ENCODE measurements at regions not wholly inside any gene's neighbourhood (a gene's known extent, or its start where the extent isn't known, plus 50 kb on each side); places are given as distances from the start of the nearest gene placed in this dataset.

- TF ChIP-seq BCL3 (IDR thresholded peaks at IDR 0.05) (no peak), HOXB13 (CRISPR knock-in tag; IDR thresholded peaks at IDR 0.05; ENCODE audit: low read depth) (no peak), SMC3 (IDR thresholded peaks at IDR 0.05) (no peak), POLR2AphosphoS2 (conservative IDR thresholded peaks at IDR 0.05; ENCODE audit: low read length) (no peak), REST (IDR thresholded peaks at IDR 0.05) (no peak), FOXS1 (CRISPR knock-in tag; IDR thresholded peaks at IDR 0.05) (no peak), NPAS2 (CRISPR knock-in tag; IDR thresholded peaks at IDR 0.05; ENCODE audit: borderline replicate concordance) (no peak), HDAC2 (IDR thresholded peaks at IDR 0.05) (no peak), MAZ (IDR thresholded peaks at IDR 0.05; ENCODE audit: borderline replicate concordance, low read depth, low read length) (no peak), KDM1A (IDR thresholded peaks at IDR 0.05; ENCODE audit: low read depth) (no peak), CEBPB (IDR thresholded peaks at IDR 0.05) (no peak), POLR2A (IDR thresholded peaks at IDR 0.05; ENCODE audit: low read length) (no peak), E2F6 (IDR thresholded peaks at IDR 0.05; ENCODE audit: borderline replicate concordance, low read depth) (no peak), PHF8 (IDR thresholded peaks at IDR 0.05; ENCODE audit: borderline replicate concordance, low read depth) (no peak), CBX8 (IDR thresholded peaks at IDR 0.05) (no peak), ZSCAN20 (CRISPR knock-in tag; IDR thresholded peaks at IDR 0.05) (no peak), ZNF302 (CRISPR knock-in tag; IDR thresholded peaks at IDR 0.05) (no peak), ZFP36 (IDR thresholded peaks at IDR 0.05; ENCODE audit: borderline replicate concordance, partially characterized antibody) (no peak)
- TF ChIP-seq, protein P1, sequence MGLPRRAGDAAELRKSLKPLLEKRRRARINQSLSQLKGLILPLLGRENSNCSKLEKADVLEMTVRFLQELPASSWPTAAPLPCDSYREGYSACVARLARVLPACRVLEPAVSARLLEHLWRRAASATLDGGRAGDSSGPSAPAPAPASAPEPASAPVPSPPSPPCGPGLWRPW (IDR thresholded peaks at IDR 0.05): no peak
- ATAC-seq (no peak), DNase-seq (ENCODE audit: low read depth in 1 of 2, low spot score in 1 of 2) (no peak), FAIRE-seq (no peak)
- Histone ChIP-seq H3K27ac (no peak overlapping the region), H3K4me3 (no peak overlapping the region), H3K4me1 (no peaks in the 10 kb centered on the region), H3K9me3 (no peaks in the 10 kb centered on the region), H3K4me2 (no peak overlapping the region)
- ChIA-PET POLR2A (no interaction called here), CTCF (no interaction called here)
These were observed 932.8 kb upstream of the POU3F3 start for GRCh38 chr2:103921161-103921560.

DNA sequence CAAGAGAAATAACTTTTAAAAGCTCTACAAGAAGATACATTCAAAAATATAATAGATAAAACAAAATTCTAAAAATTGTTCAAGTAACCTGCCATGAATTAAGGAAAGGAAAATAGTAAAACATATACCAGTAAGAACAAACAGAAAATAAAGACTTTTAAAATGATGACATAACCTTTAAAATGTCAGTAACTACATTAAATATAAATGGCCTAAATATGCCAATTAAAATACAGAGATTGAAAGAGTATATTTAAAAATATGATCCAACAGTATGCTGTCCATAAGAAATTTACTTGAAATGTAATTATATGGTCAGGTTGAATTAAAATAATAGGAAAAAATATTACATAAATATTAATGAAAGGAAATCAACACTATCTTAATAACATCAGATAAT lies 911.7 kb upstream of the POU3F3 start:
- H3K4me2 ChIP-seq: no peak overlapping the region
- ChIA-PET POLR2A (no interaction called here), CTCF (no interaction called here)
- no peak overlapping the region for H3K27ac ChIP-seq
- no peaks in the 10 kb centered on the region for H3K4me1 ChIP-seq
- H3K9me3 ChIP-seq: 0 out of 3 replicates have a peak, but pooled peaks cover 7% of the 10 kb centered on the region
- no peak for TF ChIP-seq HMGXB4 (CRISPR knock-in tag; IDR thresholded peaks at IDR 0.05; ENCODE audit: borderline replicate concordance)
- TF ChIP-seq PBX3 (IDR thresholded peaks at IDR 0.05): no peak
- TF ChIP-seq CBX8 (IDR thresholded peaks at IDR 0.05): no peak
- ATAC-seq (no peak), DNase-seq (ENCODE audit: low read depth in 1 of 2, low spot score in 1 of 2) (no peak), FAIRE-seq (no peak)
- no peak overlapping the region for H3K4me3 ChIP-seq
